HG03457 (cell line): ENCODE measurements at regions not wholly inside any gene's neighbourhood (a gene's known extent, or its start where the extent isn't known, plus 50 kb on each side); places are given as distances from the start of the nearest gene placed in this dataset.

ENCODE experiments used
- ATAC-seq: cut with Tn5 transposase; IDR thresholded peaks from one replicate; pipeline ENCODE4 v1.9.1; 2021; ENCODE audit warnings: moderate number of reproducible peaks; ENCODE audit not compliant: unreplicated experiment

DNA sequence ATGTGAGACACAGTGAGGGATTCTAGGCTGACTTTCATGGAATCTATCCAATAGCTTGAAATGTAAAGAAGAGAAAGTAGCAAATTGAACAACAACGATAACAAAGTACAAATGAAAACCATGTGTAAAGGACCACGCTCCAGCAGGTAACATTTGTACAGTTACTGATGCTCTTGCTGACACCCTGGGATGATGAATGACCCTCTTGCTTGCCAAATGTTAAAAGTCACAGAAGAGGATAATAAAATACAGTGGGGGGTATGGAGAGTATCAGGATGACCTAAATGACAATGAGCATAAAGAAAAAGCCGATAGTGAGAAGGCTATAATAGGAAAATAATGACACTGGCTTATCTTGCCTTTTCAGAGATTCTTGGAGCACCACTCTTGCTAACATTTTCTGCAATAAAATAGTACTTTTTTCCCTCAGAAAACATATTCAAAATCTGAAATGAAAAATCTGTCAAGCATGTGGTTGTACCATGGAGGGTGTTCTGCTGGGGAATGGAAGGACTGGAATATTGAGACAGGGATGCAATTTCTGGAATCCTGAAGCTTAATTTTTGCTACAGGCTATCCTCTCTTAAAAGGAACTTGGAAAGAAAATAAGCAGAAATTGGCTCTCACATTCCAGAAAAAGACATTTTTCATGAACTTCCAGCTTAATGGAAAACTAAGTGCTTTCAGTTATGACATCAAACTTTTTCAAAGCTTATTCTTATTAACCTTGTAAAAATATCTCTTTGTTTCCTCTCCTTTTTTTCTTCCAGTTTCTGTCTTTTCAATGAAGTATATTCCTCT lies 303.2 kb upstream of the GHITM start:
- no peak for ATAC-seq

DNA sequence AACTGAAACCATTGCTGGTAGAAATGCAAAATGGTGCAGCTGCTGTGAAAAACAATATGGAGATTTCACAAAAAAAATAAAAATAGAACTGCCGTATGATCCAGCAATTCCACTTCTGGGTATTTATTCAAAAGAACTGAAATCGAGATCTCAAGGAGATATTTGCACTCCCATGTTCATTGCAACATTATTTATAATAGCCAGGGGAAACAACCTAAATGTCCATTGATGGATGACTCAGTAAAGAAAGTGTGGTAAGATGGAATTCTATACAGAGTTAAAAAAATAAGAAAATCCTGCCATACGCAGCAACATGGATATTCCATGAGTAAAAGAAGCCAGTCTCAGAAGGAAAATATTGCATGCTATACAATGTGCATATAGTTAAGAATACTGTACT lies 290.6 kb upstream of the GHITM start:
- ATAC-seq = no peak

DNA sequence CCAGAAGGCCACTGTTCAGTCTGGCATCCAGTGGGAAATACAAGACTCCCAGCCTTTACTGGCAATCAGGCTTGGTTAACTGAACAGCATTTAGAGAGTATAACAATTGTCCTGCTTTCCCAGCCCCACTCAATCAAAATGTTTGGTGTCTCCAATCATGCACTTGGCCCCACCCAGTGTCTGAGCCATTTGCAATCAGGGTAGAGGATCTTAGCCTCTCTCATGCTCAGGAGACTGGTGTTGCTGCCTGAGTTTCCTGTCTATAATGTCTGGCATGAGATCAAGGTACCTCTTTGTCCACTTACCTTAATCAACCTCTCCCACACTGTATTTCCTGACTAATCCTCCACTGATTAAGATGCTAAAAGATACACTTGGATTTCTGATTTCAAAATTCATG lies 290.2 kb upstream of the GHITM start:
- ATAC-seq = no peak

DNA sequence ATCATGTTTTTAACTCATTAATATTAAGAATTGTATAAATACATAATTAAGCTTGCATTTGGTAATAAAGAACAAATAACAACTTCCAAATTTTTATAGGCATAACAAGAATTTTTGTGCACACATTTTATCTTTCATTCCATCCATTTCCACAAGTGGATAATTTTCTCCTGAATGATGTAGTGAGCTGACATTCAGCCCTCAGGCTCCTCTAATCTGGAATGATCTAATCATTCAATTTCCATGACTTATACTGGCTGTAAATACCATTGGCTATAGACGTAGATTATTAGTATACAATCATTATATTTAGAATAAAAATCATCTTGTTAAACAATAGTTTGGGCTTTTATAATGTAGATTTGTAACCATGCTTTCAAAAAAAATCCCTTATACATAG lies 287.2 kb upstream of the GHITM start:
- ATAC-seq = no peak

DNA sequence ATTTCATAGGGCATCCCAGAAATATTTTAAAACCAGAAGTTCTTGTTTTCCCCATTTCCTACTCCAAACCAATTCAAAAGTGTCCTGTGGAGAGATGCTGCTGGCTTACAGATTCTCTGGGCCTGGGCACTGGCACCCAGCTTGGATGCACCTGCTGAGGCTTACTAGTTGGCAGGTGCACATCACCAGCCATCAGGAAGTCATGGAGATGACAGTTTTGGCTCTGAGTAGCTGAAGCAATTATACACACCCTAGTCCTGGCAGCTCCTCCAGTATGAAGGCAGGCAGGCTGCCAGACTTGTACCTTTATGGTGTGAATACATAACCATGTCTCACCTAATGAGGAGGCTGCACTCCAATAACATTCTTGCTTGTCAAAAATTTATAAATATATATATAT lies 276.6 kb upstream of the GHITM start:
- no peak for ATAC-seq

DNA sequence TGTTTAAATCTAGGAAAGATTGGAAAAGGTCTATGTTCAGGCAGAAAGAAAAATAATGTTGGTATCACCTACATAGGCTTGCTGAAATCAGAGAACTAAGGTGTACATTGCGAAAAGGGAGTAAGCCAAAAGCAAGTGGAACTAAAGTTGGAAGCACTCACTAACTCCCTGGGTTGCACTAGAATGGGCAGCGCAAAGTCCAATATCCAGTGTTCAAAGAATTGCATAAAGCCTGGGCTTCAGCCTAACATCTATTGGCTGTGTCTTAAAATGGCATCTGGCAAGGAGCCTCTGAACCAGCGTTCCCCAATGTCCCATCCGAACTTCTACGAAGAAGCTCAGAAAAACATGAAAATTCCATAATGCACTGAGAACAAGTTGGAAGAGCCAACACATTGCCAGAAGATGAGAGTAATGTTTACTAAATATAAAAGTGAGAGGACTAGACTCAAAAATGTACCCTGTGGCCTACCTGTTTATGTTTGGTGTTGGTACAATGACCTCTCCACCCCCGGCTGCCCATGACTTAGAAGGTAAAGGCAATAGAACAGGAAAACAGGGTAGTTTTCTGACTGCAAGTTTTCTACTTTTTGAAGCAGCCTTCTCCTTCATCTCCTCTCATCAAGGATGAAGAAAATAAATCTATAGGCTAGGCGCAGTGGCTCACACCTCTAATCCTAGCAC lies 275.9 kb upstream of the GHITM start:
- no peak for ATAC-seq

DNA sequence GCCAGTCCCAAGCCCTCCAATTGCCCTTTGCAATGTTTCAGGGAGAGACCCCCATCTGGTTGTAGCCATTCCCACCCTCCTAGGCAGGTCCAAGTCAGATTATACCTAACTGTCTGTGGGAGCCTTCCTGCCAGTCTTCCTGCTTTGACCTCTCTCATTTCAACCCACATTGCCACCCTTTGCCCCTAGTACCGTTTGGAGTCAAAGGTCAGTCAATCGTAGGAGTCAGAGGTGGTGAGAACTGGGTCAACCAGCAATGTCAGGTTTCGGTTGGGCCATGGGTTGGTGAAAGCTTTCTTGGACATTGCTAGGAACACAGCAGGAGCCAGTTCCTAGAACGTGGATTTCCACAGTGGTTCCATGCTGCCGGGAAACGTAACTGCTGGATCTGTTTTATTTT lies 269.4 kb upstream of the GHITM start:
- no peak for ATAC-seq

DNA sequence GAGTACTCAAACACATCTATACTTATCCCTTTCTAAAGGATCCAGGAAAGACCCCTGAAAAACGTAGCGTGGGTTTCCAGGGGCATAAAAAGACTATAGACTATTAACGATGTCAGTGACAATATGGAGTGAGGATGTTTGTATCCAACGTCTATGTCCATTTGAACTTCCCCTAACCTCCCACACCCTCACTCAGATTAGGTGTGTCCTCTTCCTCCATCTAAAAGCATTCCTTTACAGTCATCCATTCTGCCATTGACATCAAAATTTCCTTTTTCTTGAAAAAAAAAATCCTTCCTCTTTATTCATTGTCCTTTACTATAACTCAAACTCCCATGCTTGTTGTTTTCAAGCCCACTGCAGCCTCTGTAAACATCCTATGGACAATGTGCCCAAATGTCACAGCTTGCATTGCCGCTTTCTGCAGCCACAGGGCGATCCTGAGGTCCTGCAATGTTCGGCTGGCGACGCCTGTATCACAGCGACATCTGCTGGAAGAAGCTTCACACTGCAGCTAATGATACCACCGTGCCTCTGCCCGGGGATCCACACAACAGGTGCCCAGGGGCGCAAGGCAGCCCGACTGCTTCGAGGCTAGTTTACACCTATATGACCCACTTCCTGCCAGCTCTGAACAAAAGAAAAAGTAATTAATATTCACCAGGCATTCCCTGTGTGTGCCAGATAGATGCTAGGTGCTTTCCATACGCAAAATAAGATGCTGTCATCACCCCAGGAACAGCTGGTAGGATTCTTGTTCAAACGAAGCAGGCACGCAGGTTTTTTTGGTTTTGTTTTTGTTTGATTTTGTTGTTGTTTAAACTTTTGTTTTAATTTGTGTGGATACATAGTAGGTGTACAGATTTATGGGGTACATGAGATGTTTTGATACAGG lies 267.9 kb upstream of the GHITM start:
- ATAC-seq = peak; percentile 98

DNA sequence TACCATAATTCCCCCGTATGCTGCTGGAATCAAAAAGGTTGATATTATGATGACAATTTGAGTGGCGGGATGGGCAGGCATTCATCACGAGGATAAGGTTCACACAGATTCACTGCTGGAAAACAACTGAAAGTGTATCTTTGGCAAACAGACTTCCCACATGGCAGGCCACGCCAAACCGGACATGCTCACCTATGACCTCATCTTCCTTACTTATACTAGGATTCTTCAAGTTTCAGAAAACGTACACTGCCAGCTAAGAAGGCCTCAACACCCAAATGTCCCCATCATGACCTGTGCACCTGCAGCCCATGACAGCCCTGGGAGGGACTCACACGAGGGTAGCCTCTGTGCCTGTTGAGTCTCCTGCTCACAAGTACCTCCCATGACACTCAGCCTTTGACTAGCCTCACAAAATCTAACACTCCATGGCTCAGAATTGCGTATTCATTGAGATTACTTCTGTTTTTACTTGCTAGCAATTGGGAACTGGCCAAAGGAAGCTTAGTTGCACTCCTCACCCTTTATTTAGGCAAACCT lies 259.0 kb upstream of the GHITM start:
- no peak for ATAC-seq

DNA sequence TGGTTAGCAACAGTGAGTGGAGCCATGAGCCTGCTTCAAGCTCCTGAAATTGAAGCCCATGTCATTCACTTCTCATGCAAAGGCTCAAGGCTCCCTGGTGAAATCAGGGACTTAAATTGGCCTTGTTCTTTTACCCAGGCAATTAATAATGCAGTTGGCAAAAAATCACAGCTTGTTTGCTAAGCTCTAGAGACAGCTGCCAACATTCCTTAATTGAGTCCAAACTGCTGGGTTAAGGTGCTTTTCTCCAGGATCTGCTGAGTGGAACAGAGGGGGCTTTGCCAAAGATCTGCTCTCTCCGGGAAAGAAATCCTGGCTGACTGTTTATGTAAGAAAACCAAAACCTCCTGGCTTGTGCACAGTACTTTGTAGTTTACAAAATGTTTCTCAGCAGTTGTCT lies 257.6 kb upstream of the GHITM start:
- no peak for ATAC-seq

DNA sequence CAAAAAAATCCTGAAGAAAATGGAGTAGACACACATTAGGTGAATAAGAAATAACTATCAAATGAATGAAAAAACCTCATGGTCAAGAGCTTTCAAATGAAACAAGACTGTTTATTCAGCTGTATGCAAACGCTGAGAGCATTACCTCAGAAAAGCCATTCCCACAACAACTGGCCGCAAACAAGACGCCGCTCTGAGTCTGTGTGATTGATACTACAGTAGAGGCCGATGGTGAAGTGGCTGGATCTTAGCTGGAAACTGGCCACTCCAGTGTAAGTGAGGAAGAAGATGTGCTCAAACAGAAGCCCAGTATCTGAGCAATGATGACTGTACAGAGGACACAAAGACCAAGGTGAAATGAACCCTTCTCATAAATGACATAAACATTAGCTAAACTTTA lies 252.4 kb upstream of the GHITM start:
- no peak for ATAC-seq

DNA sequence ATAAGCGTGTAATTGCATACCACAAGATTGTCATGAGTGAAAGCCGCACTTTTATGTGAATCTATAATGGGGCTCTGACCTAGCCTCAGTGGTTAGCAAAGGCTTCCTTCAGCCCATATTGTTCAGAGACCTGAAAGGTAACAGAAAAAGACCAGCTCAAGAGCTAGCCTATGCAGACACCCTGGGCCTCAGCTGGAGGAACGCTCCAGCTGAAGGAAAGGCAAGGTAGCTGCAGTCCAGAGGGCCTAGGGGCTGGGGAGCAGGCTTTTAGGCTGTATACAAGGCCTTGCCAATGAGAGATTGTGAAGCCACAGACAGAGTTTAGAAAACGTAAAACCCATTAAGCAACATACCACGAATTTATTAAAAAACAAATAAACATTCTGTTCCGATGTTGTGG lies 246.6 kb upstream of the GHITM start:
- ATAC-seq = no peak

DNA sequence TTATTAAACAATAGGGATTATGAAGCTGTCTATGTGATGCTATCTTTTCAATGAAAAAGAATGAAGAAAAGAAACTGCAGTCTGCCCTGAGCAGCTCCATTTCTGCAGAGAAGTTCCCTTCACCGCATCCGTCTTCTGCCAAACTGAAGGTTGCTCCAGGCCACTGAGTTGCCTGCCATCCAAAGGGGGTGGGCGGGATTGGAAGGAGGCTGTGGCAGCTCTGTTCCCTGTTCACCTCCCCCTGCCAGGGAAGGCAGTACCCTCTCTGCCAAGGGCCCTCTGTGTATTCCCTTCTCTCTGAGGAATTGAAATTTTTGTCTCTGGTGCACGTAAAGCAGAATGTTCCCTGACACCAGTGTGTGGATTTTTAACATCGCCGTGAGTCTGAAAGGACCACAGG lies 243.1 kb upstream of the GHITM start:
- ATAC-seq = no peak

DNA sequence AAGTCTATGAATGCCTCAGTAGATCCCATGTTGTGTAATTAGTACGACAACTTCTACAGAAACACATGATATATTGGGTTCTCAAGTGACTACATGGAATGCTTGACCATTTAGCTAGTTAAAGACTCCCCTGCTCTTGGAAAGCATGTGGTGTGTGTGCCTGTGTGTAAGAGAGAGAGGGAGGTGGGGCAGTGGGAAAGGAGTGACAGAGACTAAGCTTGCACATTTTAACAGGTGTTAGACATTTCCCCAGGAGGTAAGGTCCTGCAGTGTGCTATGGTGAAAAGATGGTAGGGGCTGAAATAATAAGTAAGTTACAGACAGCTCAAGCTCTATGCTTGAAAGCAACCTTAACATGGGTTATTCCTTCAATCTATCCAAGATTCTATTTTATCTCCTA lies 241.7 kb upstream of the GHITM start:
- ATAC-seq = no peak

DNA sequence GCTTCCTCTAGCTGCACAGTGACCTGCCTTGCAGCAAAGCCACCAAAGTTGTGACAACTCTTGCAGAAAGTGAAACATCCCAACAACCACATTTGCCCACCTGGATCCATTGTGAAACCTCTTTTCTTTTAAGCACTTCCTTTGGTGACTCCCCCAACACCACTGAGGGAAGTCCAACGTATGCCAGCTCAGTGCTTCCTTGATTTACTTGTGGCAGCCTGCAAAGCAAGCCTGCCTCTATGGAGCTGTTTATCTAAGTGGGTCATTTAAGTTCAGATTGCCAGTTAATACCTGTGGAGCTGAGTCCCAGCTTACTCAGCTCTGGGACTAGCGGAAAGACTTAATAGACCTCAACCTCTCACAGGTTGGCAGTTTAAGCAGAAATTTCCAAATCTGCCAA lies 230.8 kb upstream of the GHITM start:
- ATAC-seq = no peak

DNA sequence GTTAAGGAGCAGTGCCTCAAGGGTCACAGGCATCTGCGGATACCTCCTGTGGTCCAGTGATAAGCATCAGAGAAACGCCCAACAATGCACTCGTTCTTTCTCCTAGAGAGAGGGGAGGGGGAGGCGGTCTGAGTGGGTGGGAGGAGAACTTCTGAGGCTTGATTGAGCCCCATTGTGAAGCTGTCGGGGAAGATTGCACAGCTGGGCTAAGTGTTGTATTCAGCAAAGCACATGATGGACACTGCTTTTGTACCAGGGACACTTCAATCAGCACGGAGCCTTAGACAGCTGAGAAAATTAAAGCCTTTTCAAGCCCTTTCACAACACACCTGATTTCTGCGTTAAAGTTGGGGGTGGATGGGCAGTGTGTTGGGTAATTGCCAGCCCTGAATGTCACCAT lies 230.3 kb upstream of the GHITM start:
- ATAC-seq = no peak

DNA sequence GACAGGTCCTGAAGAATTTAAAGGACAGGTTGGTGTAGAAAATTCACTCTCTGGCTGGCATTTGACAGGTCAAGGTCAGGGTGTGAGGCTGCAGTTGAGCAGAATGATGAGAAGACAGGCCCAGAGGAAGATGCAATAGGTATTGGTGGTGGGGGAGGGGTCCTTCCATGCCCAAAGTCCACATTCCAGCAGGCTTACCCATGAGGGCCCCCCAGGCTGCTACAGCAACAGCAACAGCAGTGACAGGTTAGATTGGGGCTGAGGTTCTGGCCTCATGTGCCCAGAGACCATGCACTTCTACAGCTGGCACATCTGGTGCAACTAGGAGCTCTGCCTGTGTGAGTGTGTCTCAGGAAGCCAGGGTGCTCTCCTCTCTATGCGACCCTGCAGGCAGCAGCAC lies 223.5 kb upstream of the GHITM start:
- no peak for ATAC-seq

DNA sequence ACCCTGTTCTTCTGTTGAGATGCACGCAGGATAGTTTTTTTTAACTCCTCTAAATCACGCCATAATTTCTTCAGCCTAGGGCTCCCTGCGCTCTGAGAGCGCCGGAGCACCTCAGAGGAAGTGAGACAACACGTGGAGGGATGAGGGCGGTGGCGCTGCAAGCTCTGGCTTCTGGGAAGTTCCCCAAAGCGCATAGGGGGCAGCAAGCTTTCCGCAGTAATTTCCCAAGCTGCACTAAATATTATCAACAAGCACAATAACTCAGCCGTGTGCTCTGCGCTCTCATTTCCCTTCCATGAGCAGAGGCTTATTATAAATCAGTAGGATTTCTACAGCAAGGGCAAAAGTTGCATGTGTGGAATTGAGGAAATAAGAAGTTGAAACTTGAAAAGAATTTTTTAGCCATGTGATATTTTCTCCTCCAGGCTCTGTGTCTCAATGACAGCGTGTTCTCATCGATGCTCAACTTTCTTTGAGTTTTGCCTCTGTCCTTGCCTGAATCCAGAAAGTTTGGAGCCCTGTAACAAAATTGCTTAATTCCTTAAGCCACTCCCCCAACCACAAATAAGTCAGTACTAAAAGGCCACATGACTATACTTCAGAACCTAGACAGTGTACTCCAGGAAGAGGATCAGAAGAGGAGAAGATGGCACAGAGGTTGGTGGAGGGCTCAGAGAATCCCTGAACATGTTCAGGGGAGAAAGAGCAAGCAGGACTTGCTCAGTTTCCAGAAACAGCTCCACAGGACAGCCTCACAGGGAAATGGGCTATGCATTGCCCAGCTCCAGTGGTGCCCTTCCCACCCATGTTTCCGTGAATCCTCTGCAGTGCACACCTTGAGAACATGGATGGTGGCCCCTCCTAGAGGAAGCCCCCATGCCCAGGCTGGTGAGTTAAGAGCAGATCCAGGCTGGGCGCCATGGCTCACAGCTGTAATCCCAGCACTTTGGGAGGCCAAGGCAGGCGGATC lies 221.5 kb upstream of the GHITM start:
- ATAC-seq = peak; percentile 91

DNA sequence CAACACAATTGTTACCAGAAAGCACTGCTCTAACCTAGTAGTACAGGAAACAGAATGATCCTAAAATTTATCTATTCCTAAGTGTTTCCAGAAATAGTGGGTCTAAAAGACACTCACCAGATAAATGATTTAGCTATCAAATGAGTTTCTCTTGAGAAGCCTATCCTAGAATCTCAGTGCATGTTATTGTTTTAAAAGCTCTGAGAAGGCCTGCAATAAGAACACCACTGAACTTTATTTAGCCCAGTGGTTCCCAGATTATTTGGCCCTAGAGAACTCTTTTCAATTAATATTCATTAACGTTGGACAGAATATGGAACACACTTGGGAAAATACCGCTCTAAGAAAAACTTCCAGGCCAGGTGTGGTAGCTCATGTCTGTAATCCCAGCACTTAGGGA lies 220.1 kb upstream of the GHITM start:
- ATAC-seq = no peak
